ENCODE measurements at regions not wholly inside any gene's neighbourhood (a gene's known extent, or its start where the extent isn't known, plus 50 kb on each side); places are given as distances from the start of the nearest gene placed in this dataset.

GRCh38 chr13:111557921-111558699 is 237.7 kb downstream of the TEX29 start:
- no peak for TF ChIP-seq CTCF (IDR thresholded peaks at IDR 0.05; ENCODE audit: unreplicated experiment)
- Mint-ChIP-seq H3K27me3 (ENCODE audit: unreplicated experiment) (peaks cover 18% of the 10 kb centered on the region), H3K4me1 (ENCODE audit: unreplicated experiment) (peaks cover 14% of the 10 kb centered on the region), H3K27ac (ENCODE audit: unreplicated experiment) (no peak overlapping the region), H3K36me3 (ENCODE audit: low read depth, unreplicated experiment) (no peaks in the 10 kb centered on the region), H3K9me3 (ENCODE audit: unreplicated experiment) (no peaks in the 10 kb centered on the region), H3K4me3 (ENCODE audit: unreplicated experiment) (no peak overlapping the region)
- DNase-seq (ENCODE audit: low spot score) = no peak

GRCh38 chr13:111558700-111559088 is 238.3 kb downstream of the TEX29 start:
- TF ChIP-seq CTCF (IDR thresholded peaks at IDR 0.05; ENCODE audit: unreplicated experiment) = no peak
- Mint-ChIP-seq H3K4me1 (ENCODE audit: unreplicated experiment) (peaks cover 12% of the 10 kb centered on the region), H3K27ac (ENCODE audit: unreplicated experiment) (no peak overlapping the region), H3K27me3 (ENCODE audit: unreplicated experiment) (peaks cover 20% of the 10 kb centered on the region), H3K4me3 (ENCODE audit: unreplicated experiment) (no peak overlapping the region), H3K9me3 (ENCODE audit: unreplicated experiment) (no peaks in the 10 kb centered on the region), H3K36me3 (ENCODE audit: low read depth, unreplicated experiment) (no peaks in the 10 kb centered on the region)
- DNase-seq (ENCODE audit: low spot score) = no peak

- no peak for DNase-seq (ENCODE audit: low spot score)
- Mint-ChIP-seq H3K4me1 (ENCODE audit: unreplicated experiment) (peaks cover 23% of the 10 kb centered on the region), H3K27me3 (ENCODE audit: unreplicated experiment) (peaks cover 25% of the 10 kb centered on the region), H3K27ac (ENCODE audit: unreplicated experiment) (no peak overlapping the region), H3K4me3 (ENCODE audit: unreplicated experiment) (no peak overlapping the region), H3K9me3 (ENCODE audit: unreplicated experiment) (no peaks in the 10 kb centered on the region), H3K36me3 (ENCODE audit: low read depth, unreplicated experiment) (no peaks in the 10 kb centered on the region)
- no peak for TF ChIP-seq CTCF (IDR thresholded peaks at IDR 0.05; ENCODE audit: unreplicated experiment)
These were observed 239.4 kb downstream of the TEX29 start for GRCh38 chr13:111559612-111560403.

GRCh38 chr13:111561091-111561781 is 240.8 kb downstream of the TEX29 start:
- no peak overlapping the region for H3K27ac Mint-ChIP-seq (ENCODE audit: unreplicated experiment)
- no peaks in the 10 kb centered on the region for H3K36me3 Mint-ChIP-seq (ENCODE audit: low read depth, unreplicated experiment)
- H3K4me1 Mint-ChIP-seq (ENCODE audit: unreplicated experiment) = peaks cover 25% of the 10 kb centered on the region
- H3K9me3 Mint-ChIP-seq (ENCODE audit: unreplicated experiment) = no peaks in the 10 kb centered on the region
- no peak overlapping the region for H3K4me3 Mint-ChIP-seq (ENCODE audit: unreplicated experiment)
- H3K27me3 Mint-ChIP-seq (ENCODE audit: unreplicated experiment) = peaks cover 23% of the 10 kb centered on the region
- no peak for DNase-seq (ENCODE audit: low spot score)
- TF ChIP-seq CTCF (IDR thresholded peaks at IDR 0.05; ENCODE audit: unreplicated experiment) = no peak
